IMR-90 (cell line): ENCODE measurements at regions not wholly inside any gene's neighbourhood (a gene's known extent, or its start where the extent isn't known, plus 50 kb on each side); places are given as distances from the start of the nearest gene placed in this dataset.

Source experiments
- ATAC-seq: fragments of 200-7000 bp; cut with Tn5 transposase; 2 replicates; pipeline ENCODE4 v1.9.1; 2020; ENCODE audit warnings: low read depth, mild to moderate bottlenecking, moderate library complexity
- BruUV-seq: library from RNA; stranded (reverse); fragments of 400-500 nt; replicated peaks from 2 replicates; lab custom pipeline; 2021; lab: Mats Ljungman, UMichigan
- CTCF ChIA-PET: fragments of 300-600 bp; formaldehyde crosslinking; extraction: SDS; loops from one replicate; lab custom pipeline; 2021; ENCODE audit warnings: antibody characterized with exemption; lab: Yijun Ruan, JAX
- POLR2A ChIA-PET: fragments of 300-600 bp; sonication (Branson Sonifier 250); formaldehyde crosslinking; loops from one replicate; lab custom pipeline; 2022; ENCODE audit warnings: antibody characterized with exemption; ENCODE audit not compliant: unreplicated experiment; lab: Charles Lee
- DNase-seq: peaks from one replicate; pipeline ENCODE4 v3.0.0; 2013
- H2AFZ ChIP-seq: replicated peaks from 2 replicates; pipeline ENCODE3; 2013; ENCODE audit warnings: low read length, mild to moderate bottlenecking; ENCODE audit not compliant: poor library complexity
- H2AK5ac ChIP-seq: 2 replicates; pipeline ENCODE4 v1.6.1; 2013; ENCODE audit warnings: low read depth, low read length, inconsistent platforms
- H2AK9ac ChIP-seq: replicated peaks from 2 replicates; pipeline ENCODE3; 2013; ENCODE audit warnings: mild to moderate bottlenecking, low read depth, low read length, moderate library complexity; ENCODE audit not compliant: poor library complexity
- H2BK120ac ChIP-seq: 2 replicates; pipeline ENCODE4 v1.6.1; 2013; ENCODE audit warnings: low read depth, low read length, inconsistent platforms
- H2BK15ac ChIP-seq: 3 replicates; pipeline ENCODE4 v1.6.1; 2013; ENCODE audit warnings: low read depth, low read length, inconsistent platforms
- H2BK20ac ChIP-seq: 2 replicates; pipeline ENCODE4 v1.6.1; 2013; ENCODE audit warnings: low read depth, mild to moderate bottlenecking, inconsistent platforms, low read length, moderate library complexity
- H2BK5ac ChIP-seq: 2 replicates; pipeline ENCODE4 v1.6.1; 2013; ENCODE audit warnings: mild to moderate bottlenecking, low read depth, low read length, inconsistent platforms; ENCODE audit not compliant: poor library complexity, severe bottlenecking
- H3K14ac ChIP-seq: replicated peaks from 2 replicates; pipeline ENCODE4 v1.6.1; 2013; ENCODE audit warnings: low read depth, low read length, inconsistent platforms
- H3K18ac ChIP-seq: 2 replicates; pipeline ENCODE4 v1.6.1; 2013; ENCODE audit warnings: low read depth, low read length, control low read depth
- H3K23ac ChIP-seq: 2 replicates; pipeline ENCODE4 v1.6.1; 2013; ENCODE audit warnings: low read depth, low read length, inconsistent platforms
- H3K27ac ChIP-seq: 2 replicates; pipeline ENCODE4 v1.5.1; 2013; ENCODE audit warnings: mild to moderate bottlenecking, control low read depth, low read length; ENCODE audit not compliant: insufficient read depth
- H3K27me3 ChIP-seq: 2 replicates; pipeline ENCODE4 v1.6.1; 2013; ENCODE audit warnings: low read length; ENCODE audit not compliant: control insufficient read depth, insufficient read depth
- H3K36me3 ChIP-seq: 2 replicates; pipeline ENCODE4 v1.6.1; 2013; ENCODE audit warnings: low read length, mixed read lengths; ENCODE audit not compliant: control insufficient read depth, insufficient read depth
- H3K4ac ChIP-seq: 2 replicates; pipeline ENCODE4 v1.6.1; 2013; ENCODE audit warnings: low read depth, low read length, inconsistent platforms
- H3K4me1 ChIP-seq: 2 replicates; pipeline ENCODE4 v1.6.1; 2013; ENCODE audit warnings: low read length, mixed read lengths; ENCODE audit not compliant: control insufficient read depth, insufficient read depth
- H3K4me2 ChIP-seq: 2 replicates; pipeline ENCODE4 v1.6.1; 2013; ENCODE audit warnings: low read depth, mild to moderate bottlenecking, control low read depth, low read length, moderate library complexity
- H3K4me3 ChIP-seq: 2 replicates; pipeline ENCODE4 v1.5.1; 2013; ENCODE audit warnings: low read depth, mild to moderate bottlenecking, control low read depth, low read length, moderate library complexity; ENCODE audit not compliant: insufficient read depth
- H3K56ac ChIP-seq: 2 replicates; pipeline ENCODE4 v1.6.1; 2013; ENCODE audit warnings: low read length, inconsistent platforms; ENCODE audit not compliant: insufficient read depth; ENCODE audit errors: extremely low read depth
- H3K79me1 ChIP-seq, 2 experiments: 2 replicates each; pipeline ENCODE4 v1.6.1; 2013; ENCODE audit warnings: low read length in 2 of 2, inconsistent platforms in 1 of 2, low read depth in 1 of 2
- H3K9ac ChIP-seq: 2 replicates; pipeline ENCODE4 v1.6.1; 2013; ENCODE audit warnings: low read depth, low read length, control low read depth
- H3K9me1 ChIP-seq: 2 replicates; pipeline ENCODE4 v1.6.1; 2013; ENCODE audit warnings: low read length, inconsistent platforms; ENCODE audit not compliant: insufficient read depth
- H3K9me3 ChIP-seq: 2 replicates; pipeline ENCODE4 v1.6.1; 2013; ENCODE audit warnings: low read length; ENCODE audit not compliant: control insufficient read depth, insufficient read depth
- H4K20me1 ChIP-seq: 2 replicates; pipeline ENCODE4 v1.6.1; 2013; ENCODE audit warnings: low read length, inconsistent platforms; ENCODE audit not compliant: insufficient read depth
- H4K5ac ChIP-seq: 2 replicates; pipeline ENCODE4 v1.6.1; 2013; ENCODE audit warnings: mild to moderate bottlenecking, low read depth, low read length, control low read depth
- H4K8ac ChIP-seq, 2 experiments: 2 replicates each; pipeline ENCODE4 v1.6.1; 2013; ENCODE audit warnings: low read depth in 2 of 2, low read length in 2 of 2, control low read depth in 1 of 2, inconsistent platforms in 1 of 2
- H4K91ac ChIP-seq: 2 replicates; pipeline ENCODE4 v1.6.1; 2013; ENCODE audit warnings: low read depth, low read length, inconsistent platforms; ENCODE audit not compliant: insufficient read depth
- BHLHE40 ChIP-seq: fragments of 150-350 bp; IDR thresholded peaks from 2 replicates; pipeline ENCODE4 v1.6.1; 2016; ENCODE audit warnings: mild to moderate bottlenecking, low read depth, low read length
- CEBPB ChIP-seq: IDR thresholded peaks from 2 replicates; pipeline ENCODE4 v1.6.1; 2012; ENCODE audit warnings: low read depth, low read length, improper control_type of control experiment
- CHD1 ChIP-seq: IDR thresholded peaks from 2 replicates; pipeline ENCODE4 v1.6.1; 2012; ENCODE audit warnings: low read depth, low read length, improper control_type of control experiment
- CTCF ChIP-seq: conservative IDR thresholded peaks from 2 replicates; pipeline ENCODE4 v1.5.1; 2012; ENCODE audit warnings: mild to moderate bottlenecking, low read depth, low read length, improper control_type of control experiment
- ELK1 ChIP-seq: fragments of 150-350 bp; IDR thresholded peaks from 2 replicates; pipeline ENCODE4 v1.6.1; 2016; ENCODE audit warnings: low read depth, mild to moderate bottlenecking, low read length, moderate library complexity, borderline replicate concordance
- FOS ChIP-seq: fragments of 150-350 bp; IDR thresholded peaks from 2 replicates; pipeline ENCODE4 v1.6.1; 2016; ENCODE audit warnings: low read depth, low read length
- MAFK ChIP-seq: IDR thresholded peaks from 2 replicates; pipeline ENCODE4 v1.6.1; 2012; ENCODE audit warnings: low read depth, low read length, improper control_type of control experiment
- MAZ ChIP-seq: IDR thresholded peaks from 2 replicates; pipeline ENCODE4 v1.6.1; 2012; ENCODE audit warnings: low read depth, mild to moderate bottlenecking, low read length, improper control_type of control experiment, moderate library complexity, borderline replicate concordance
- MXI1 ChIP-seq: IDR thresholded peaks from 2 replicates; pipeline ENCODE4 v1.6.1; 2012; ENCODE audit warnings: low read depth, mild to moderate bottlenecking, low read length, moderate library complexity, borderline replicate concordance
- NFE2L2 ChIP-seq: fragments of 150-350 bp; IDR thresholded peaks from 2 replicates; pipeline ENCODE4 v1.6.1; 2016; ENCODE audit warnings: low read depth, mild to moderate bottlenecking, low read length
- POLR2A ChIP-seq: IDR thresholded peaks from 2 replicates; pipeline ENCODE4 v1.6.1; 2012; ENCODE audit warnings: mild to moderate bottlenecking, low read depth, low read length
- RAD21 ChIP-seq: IDR thresholded peaks from 2 replicates; pipeline ENCODE4 v1.6.1; 2012; ENCODE audit warnings: low read length, improper control_type of control experiment
- RCOR1 ChIP-seq: IDR thresholded peaks from 2 replicates; pipeline ENCODE4 v1.6.1; 2012; ENCODE audit warnings: mild to moderate bottlenecking, low read length, improper control_type of control experiment; ENCODE audit not compliant: insufficient replicate concordance
- RFX5 ChIP-seq: IDR thresholded peaks from 2 replicates; pipeline ENCODE4 v1.8.0; 2012; ENCODE audit warnings: low read depth, mild to moderate bottlenecking, low read length, moderate library complexity
- SMC3 ChIP-seq: fragments of 150-350 bp; IDR thresholded peaks from 2 replicates; pipeline ENCODE4 v1.6.1; 2016; ENCODE audit warnings: low read depth, mild to moderate bottlenecking, antibody characterized with exemption, low read length, moderate library complexity
- USF2 ChIP-seq: fragments of 150-350 bp; IDR thresholded peaks from 2 replicates; pipeline ENCODE4 v1.6.1; 2017; ENCODE audit warnings: mild to moderate bottlenecking, antibody characterized with exemption, low read length, low read depth
- WGBS, 2 experiments: methylation state at CpG; one replicate each; pipeline versions ENCODE4 v1.1.5 to v1.1.7; 2013; ENCODE audit warnings: missing lambda C conversion rate in 2 of 2; ENCODE audit not compliant: insufficient read length in 1 of 2; ENCODE audit errors: extremely low coverage in 2 of 2; 5-methylcytosine and 5-hydroxymethylcytosine counted together
- dilution Hi-C: fragments of 300-500 bp; cut with HindIII; formaldehyde crosslinking; loops from one replicate; pipeline ENCODE4 v1.14.3; 2018; ENCODE audit warnings: low sequenced_read_pairs; ENCODE audit not compliant: unreplicated experiment
- in situ Hi-C: fragments of 300-500 bp; cut with MboI; formaldehyde crosslinking; loops from 3 replicates; pipeline ENCODE4 v1.14.3; 2019; ENCODE audit warnings: low sequenced_read_pairs, inconsistent platforms, mixed read lengths
- intact Hi-C: fragments of 100-400 bp; cut with micrococcal nuclease; formaldehyde crosslinking; loops from 2 replicates; pipeline ENCODE4 v1.10.0; 2022

GRCh38 chr5:172568308-172568910, 72.7 kb upstream of the NEURL1B start:
- WGBS, 2 experiments, result 64% methylated on average over 2 of the region's 3 CpGs; no CpG with 5 or more reads in 1 of the 2 experiments
- no peaks in the 10 kb centered on the region for H4K20me1 ChIP-seq
- intact Hi-C loops (no loop called here), dilution Hi-C loops (no loop called here), in situ Hi-C loops (no loop called here)
- POLR2A ChIA-PET, result no interaction called here
- H3K79me1 ChIP-seq, result no peaks in the 10 kb centered on the region
- no peak overlapping the region for H2AK9ac ChIP-seq
- H3K27me3 ChIP-seq, result peaks cover 82% of the 10 kb centered on the region
- H3K14ac ChIP-seq, result no peak overlapping the region
- H2AK5ac ChIP-seq, result no peak overlapping the region
- H4K91ac ChIP-seq, result no peak overlapping the region
- H3K18ac ChIP-seq, result no peak overlapping the region
- ATAC-seq (no peak), DNase-seq (no peak)
- H3K4me1 ChIP-seq, result no peaks in the 10 kb centered on the region
- CTCF ChIA-PET, result no interaction called here
- H3K9me3 ChIP-seq, result peaks cover 1% of the 10 kb centered on the region; the same call in 1 of the 2 replicates
- H3K4me3 ChIP-seq, result no peak overlapping the region
- H3K4me2 ChIP-seq, result no peak overlapping the region
- H3K9me1 ChIP-seq, result no peaks in the 10 kb centered on the region; the same call in 1 of the 2 replicates
- H4K8ac ChIP-seq, result no peak overlapping the region
- TF ChIP-seq NFE2L2, result no peak
- TF ChIP-seq BHLHE40, result no peak
- no peak for TF ChIP-seq MAZ
- TF ChIP-seq RAD21, result no peak
- TF ChIP-seq MXI1, result no peak
- no peak for TF ChIP-seq RCOR1
- no peak for TF ChIP-seq ELK1
- TF ChIP-seq CHD1, result no peak
- no peak for TF ChIP-seq CEBPB
- TF ChIP-seq CTCF, result no peak
- TF ChIP-seq MAFK, result no peak
- TF ChIP-seq FOS, result no peak
- TF ChIP-seq USF2, result no peak
- TF ChIP-seq RFX5, result no peak
- no peak for TF ChIP-seq POLR2A
- no peak for TF ChIP-seq SMC3
- H2BK120ac ChIP-seq, result no peak overlapping the region
- H3K23ac ChIP-seq, result no peak overlapping the region
- H2BK5ac ChIP-seq, result no peak overlapping the region
- H2AFZ ChIP-seq, result no peak overlapping the region
- no peak overlapping the region for H2BK15ac ChIP-seq
- no TSS peak for BruUV-seq
- H3K36me3 ChIP-seq, result no peaks in the 10 kb centered on the region
- no peak overlapping the region for H2BK20ac ChIP-seq
- H4K5ac ChIP-seq, result no peak overlapping the region
- H3K4ac ChIP-seq, result no peak overlapping the region
- no peak overlapping the region for H3K27ac ChIP-seq
- no peak overlapping the region for H3K56ac ChIP-seq
- H3K9ac ChIP-seq, result no peak overlapping the region
